NCI-H1417 treated with DMSO at 0.1 percent for 48 hours (cell line): ENCODE measurements at regions not wholly inside any gene's neighbourhood (a gene's known extent, or its start where the extent isn't known, plus 50 kb on each side); places are given as distances from the start of the nearest gene placed in this dataset.

Experiments
- DNase-seq: peaks from one replicate; lab custom pipeline; 2025; lab: John Stamatoyannopoulos, UW

DNA sequence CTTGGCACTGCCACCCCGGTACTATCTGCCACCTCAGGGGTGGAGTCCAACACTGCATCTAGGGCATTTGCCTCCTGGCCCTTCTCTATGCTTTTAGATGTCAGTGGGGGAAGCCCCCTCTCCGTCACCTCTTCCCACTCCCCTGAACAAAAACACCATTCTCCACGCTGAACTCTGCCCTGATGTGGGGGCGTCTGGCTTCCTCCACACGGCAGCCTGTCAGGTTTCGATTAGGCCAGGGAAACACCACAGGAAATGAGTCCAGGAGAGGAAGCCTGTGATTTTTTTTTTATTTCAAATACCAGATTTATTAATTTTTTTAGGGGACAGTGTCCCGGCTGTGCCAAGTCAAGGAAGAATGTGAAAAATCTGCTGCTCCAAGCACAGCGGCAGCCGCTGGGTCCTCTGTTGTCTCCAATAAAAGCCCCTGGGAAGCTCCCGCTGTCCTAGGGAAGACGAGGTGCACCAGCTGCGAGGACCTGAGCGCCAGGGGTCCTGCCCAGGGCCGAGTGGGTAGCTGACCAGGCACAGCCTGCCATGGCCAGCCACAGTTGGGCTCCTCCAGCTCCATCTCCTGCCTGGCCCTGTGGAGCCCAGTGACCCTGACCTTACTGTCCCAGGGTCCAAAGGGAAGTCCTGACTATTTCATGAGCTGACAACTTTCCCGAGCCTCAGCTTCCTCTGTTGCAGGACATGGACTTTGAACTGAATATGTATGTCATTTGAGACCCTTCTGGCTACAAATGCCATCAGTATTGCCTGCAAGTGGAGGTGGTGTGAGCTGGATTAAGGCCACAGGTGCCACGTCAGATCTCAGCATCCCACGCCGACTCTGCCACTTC is 336.7 kb downstream of the FOXL1 start:
- no peak for DNase-seq

DNA sequence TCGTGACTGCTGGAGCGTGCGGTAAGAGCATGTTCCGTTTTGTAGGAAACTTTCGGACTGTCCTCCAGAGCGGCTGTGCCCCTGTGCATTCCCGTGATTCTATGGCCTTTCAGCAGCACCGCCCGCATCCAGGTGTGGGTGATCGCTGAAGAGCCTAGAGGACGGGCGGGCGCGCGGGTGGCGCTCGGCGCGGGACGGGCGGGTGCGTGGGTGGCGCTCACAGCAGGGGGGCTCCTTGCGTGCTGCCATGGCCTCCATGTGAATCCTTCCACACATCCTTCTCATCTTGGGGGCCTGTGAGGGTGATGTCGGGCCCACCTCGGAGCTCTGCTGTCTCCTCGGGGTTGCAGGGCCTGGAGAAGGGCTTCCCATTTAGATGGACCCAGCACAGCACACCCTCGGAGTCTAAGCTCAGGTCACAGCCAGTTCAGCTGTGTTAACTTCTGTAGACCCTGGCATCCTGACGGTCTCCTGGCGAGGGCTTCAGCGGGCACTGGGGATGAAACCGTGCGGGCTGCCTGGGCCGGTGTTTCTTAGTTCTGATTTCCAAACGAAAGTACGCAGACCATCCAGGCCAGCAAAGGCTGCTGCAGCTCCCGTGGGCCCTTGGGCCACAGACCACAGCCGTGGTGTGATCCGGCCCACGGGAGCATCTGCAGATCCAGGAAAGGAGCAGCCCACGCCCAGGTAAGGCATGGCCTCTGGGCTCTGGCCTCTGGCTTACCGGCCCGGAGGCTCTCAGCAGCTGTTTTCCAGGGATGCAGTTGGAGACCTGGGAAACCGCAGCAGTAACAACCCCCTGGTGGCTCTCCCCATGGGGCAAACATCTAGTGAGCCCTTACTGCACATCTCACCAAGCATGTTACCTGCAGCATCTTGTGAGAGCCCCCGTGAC is 339.4 kb downstream of the FOXL1 start:
- no peak for DNase-seq

DNA sequence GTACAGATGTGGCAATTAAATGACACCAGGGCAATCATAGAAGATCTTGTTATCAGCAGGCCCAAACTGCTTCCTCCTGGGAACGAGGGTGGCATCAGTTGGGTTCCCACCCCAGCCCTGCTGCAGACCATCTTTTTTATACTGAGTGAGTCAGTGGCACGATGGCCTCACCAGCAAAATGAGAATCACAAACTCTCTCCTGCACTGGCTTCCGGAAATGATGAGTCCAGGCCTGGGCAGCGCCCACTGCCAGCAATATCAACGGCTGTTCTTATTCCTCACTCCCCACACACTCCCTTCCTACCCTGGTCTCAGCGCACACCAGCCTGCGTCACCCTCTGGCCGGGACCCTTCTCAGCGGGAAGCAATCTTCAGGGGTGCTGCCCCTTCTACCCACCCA is 340.3 kb downstream of the FOXL1 start:
- DNase-seq: no peak

DNA sequence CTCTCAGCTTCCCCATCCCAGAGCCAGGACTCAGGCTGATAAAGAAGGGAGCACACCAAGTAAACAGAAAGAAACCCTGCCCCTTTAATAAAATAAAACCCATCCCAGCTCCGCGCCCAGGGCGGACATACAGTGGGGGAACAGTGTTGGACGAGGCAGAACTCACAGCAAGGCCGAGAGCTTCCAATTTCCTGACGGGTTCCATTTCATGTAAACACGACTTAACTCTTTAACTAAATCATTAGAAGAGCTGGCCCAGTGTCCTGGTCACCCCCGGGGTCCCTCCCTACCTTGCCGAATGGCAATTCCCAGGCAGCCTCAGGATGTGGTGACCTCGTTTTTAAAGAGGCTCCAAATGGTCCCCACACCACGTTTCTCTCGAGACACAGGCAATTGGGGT is 340.7 kb downstream of the FOXL1 start:
- no peak for DNase-seq

DNA sequence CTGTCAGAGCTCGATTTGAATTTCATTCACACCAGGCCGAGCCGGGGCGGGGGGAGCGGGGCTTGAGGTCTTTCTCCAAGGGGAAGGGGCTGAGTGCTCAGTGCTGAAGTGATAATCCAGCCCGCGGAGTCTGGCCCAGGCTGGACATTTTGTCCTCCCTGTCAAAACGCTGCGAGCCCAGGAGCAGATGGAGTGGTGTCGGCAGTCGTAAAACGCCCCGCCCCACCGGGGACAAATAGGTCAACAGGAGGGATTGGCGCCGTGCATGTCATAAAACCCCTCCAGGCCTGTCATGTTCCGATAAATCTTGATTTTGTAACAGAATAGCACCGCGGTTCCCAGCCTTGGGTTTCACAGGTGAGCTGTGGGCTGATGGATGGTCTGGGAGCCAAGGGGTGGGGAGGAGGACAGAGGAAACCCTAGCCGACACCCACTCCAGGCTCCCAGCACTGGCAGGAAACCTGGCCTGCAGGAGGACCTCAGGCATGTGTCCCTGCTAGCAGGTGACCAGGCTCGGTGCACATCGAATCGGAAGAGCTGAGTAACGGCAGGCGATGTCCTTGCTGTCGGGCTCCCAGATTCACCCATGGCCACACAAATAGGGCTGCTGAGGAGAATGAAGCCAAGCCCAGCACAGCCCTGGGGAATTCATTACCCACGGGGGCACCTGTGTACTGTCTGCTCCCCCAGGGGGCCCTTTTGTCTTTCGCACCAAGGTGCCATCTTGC is 341.4 kb downstream of the FOXL1 start:
- no peak for DNase-seq

DNA sequence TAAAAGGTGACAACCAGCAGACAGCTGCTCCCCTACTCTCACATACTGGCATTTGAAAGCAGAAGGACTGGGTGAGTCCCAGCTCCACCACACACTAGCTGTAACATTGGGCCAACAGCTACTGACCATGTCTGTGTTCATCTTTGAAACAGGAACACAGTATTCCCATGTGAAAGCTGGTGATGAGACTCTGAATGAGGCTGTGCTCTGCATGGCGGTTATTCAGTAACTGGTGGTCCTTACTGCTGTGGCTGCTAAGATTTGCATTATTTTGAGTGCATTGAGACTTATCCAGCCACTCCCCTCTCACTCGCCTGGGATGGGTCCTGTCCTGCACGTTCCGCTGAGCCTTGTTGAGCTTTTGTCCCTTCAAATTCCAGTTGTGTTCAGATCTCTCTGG is 342.9 kb downstream of the FOXL1 start:
- no peak for DNase-seq

DNA sequence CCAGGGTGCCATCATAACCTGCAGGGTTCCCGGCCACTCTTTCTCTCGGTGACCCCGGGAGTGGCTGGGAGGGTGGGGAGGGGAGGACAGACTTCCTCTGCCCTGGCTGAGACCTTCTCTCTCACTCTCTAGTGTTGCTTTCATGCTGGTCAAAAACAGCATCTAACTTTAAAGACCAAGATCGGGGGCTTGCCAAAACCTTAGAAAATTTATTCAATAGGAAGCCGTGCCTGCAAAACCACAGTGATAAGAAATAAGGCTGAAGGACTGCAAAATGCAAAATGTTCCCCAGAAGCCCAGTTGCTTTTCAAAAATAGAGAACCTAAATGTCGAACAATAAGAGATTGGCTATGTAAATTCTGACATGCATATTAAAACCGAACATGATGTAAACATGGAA is 344.0 kb downstream of the FOXL1 start:
- no peak for DNase-seq

- no peak for DNase-seq
Observed at GRCh38 chr16:86923656-86924055, 345.3 kb downstream of the FOXL1 start.

DNA sequence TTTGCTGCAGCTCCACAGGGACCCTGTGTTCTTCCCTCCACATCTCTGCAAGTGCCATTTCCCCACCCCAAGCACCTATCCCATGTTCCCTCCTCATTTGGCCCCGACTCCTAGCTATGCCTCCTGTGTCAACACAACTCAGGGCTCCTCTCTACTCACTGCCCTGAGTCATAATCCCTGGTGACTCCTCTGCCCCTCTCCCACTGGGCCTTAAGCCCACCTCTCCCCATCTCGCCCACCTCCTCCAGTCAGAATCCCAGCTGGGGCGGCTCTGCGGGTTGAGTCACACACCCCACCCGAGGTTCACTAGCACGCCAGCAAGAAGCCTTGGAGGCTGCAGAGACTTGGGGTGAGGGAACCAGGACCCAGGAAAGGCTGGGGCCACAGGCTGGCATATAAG is 346.2 kb downstream of the FOXL1 start:
- DNase-seq: no peak

GRCh38 chr16:86925067-86925791 is 346.9 kb downstream of the FOXL1 start:
- DNase-seq: no peak

DNA sequence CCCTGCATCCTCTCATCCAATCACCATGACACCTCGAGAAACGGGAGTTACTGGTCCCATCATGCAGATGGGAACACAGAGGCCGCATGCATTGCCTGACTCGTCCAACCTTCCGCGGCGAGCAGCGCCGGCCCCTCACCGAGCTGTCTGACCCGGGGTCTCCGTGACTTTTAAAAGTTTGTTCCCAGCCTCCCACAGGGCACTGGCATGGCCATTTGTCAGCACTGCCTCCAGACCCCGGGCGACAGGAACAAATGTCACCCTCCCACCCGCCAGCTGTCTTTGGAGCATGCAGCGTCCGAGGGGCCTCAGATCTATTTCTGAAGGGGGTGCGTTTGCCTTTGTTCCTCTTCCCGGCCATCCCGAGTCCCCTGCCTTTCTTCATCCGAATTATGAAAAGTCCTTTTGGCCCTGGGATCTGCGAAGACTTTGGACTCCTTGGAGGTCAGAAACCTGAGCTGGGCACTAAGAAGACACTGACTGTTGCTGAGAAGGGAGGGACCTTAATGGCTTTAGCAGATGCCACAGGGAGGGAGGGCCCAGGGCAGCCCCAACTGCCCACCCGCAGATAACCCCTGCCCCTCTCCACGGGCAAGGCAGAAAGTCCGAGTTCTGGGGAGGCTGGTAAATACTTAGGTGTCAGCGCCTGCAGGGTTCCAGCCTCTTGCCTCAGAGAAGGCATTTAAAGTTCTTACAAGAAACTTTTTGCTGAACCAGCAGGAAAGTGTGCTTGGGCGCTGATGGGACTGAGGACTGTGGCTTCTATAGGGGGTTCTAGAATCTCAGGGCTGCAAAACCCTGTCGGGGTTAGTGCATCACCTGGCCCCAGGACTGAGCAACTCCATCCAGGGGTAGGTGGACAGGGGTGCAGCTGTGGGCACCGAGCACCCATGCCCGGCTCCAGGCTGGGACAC is 348.1 kb downstream of the FOXL1 start:
- DNase-seq: no peak

- no peak for DNase-seq
Observed at GRCh38 chr16:86927699-86928098, 349.4 kb downstream of the FOXL1 start.

- DNase-seq: no peak
Observed at GRCh38 chr16:86928523-86929011, 350.2 kb downstream of the FOXL1 start.

DNA sequence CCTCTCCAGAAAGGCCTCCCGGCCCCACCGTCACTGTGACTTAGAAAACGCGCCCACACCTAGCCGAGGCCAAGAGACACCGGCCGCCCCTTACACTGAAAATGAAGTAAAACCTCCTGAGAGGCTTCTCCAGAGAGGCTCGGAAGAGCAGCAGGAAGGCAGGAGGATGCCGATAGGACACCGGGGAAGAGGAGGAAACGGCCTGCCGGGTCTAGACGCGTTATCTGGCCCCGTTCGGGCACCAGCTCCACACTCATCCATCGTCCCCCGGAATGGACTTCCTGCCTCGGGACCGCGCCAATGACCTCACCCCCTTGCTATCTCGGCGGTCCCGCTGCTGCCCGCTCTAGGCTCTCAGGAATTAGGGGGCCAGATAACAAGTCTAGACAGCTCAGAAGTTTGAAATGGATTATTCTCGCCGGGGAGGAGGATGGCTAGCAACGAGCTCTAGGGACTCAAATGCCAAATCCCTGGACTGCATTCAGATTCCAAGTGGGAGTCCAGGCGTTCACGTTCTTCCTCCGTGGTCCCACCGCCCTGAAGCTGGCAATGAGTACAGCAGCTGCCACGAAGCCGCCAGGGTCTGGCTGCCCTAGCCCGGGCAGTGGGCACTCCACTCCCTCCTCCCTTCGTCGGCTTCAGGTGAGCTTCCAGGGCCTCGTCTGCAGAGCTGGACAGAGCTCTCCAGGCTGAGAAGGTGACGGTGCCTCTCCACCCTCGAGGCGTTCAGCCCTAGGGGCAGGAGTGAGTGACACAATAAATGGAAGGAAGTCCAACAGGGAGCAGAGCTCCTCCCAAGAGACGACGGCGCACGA is 350.9 kb downstream of the FOXL1 start:
- no peak for DNase-seq

DNA sequence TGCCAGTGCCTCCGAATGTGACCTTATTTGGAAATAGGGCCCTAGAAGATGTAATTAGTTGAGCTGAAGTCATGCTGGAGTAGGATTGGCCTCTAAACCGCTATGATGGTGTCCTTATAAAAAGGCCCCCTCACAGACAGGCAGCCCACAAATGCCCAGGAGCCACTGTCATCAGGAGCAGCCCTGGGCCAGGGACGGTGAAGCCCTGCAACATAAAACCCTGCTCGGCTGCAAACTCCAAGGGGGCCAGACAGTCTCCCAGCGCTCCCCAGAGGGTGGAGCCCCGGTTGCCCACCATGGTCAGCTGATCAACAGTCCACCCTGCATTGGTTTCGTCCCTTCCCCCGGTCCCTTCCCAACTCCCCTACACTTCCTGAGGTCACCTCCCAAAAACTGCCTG is 351.7 kb downstream of the FOXL1 start:
- no peak for DNase-seq

DNA sequence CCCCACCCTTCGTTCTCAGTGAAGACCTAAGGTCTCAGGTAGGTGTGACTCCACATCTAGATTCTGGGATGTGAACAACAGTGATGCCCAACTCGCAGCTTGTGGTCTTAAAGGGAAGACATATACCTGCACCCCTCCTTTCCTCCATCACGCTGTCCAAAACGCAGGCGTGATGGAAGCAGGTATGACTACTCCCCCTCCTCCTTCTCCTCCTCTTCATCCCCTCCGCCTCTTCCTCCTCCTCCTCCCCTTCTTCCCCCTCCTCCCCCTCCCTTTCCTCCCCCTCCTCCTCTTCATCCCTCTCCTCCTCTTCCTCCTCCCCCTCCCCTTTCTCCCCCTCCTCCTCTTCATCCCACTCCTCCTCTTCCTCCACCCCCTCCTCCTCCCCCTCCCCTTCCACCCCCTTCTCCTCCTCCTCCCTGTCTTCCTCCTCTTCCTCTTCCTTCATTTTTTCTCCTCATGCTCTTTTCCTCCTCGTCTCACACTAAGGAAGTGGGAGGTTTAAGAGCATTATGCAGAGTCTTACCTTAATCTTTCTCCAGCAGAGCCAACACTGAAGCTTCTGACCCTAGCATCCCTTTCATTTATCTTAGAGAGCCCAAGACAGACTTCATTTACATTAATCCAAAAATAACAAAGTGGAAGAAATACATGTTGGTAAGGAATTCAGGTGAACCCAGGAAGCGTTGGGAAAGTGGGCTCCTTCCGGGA is 352.5 kb downstream of the FOXL1 start:
- DNase-seq: no peak

- DNase-seq: no peak
Observed at GRCh38 chr16:86931410-86931941, 353.1 kb downstream of the FOXL1 start.

DNA sequence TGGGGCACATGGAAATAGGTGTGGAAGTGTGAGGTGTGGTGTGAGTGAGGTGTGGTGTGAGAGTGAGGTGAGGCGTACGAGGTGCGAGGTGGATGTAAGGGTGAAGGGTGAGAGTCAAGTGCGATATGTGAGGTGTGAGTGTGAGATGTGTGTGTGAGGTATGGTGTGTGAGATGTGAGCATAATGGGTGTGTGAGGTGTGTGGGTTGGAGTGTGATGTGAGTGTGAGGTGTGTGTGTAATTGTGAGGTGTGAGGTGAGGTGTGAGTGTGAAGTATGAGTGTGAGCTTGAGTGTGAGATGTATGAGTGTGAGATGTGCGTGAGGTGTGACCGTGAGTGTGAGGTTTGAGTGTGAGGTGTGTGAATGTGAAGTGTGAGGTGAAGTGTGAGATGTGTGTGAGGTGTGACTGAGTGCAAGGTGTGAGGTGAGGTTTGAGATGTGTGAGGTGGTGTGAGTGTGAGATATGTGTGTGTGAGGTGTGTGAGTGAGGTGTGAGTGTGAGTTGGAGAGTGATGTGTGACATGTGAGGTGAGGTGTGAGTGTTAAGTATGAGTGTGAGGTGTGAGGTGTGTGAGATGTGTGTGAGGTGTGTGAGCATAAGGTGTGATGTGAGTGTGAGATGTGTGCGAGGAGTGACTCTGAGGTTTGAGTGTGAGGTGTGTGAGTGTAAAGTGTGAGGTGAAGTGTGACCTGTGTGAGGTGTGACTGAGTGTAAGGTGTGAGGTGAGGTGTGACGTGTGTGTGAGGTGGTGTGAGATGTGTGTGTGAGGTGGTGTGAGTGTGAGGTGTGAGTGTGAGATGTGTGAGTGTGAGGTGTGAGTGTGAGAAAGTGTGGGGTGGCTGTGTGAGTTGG is 354.0 kb downstream of the FOXL1 start:
- DNase-seq: no peak
